NB4 (cell line): ENCODE measurements at regions not wholly inside any gene's neighbourhood (a gene's known extent, or its start where the extent isn't known, plus 50 kb on each side); places are given as distances from the start of the nearest gene placed in this dataset.
"Not testable (repeated sequence)": the region's sequence is repeated elsewhere in the genome, so short reads cannot be mapped to it uniquely, and the experiment has no call there.

Source experiments
- POLR2A ChIP-seq: IDR thresholded peaks from 2 replicates; pipeline ENCODE4 v1.6.1; 2011; ENCODE audit warnings: mild to moderate bottlenecking; ENCODE audit not compliant: insufficient read length; ENCODE audit errors: extremely low read depth
- TF ChIP-seq, protein P1 (sequence below): IDR thresholded peaks from one replicate; pipeline ENCODE4 v1.5.1; 2012; ENCODE audit warnings: low read depth, low read length

DNA sequence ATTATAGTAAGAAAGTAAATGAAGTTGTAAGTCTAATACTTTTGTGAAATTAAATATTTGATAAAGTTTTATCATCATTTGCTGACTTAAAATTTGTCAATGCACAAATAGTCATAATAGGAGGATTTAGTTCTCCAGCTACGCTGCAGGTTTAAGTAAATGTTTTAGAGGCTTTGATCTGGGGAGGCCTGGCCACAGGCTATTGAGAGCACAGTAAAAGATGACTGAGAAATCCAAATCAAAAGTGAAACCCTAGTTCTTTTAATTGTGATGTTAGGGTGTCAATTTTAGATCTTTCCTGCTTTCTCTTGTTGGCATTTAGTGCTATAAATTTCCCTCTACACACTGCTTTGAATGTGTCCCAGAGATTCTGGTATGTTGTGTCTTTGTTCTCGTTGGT lies 694.3 kb upstream of the ZNF385D start:
- TF ChIP-seq, protein P1, sequence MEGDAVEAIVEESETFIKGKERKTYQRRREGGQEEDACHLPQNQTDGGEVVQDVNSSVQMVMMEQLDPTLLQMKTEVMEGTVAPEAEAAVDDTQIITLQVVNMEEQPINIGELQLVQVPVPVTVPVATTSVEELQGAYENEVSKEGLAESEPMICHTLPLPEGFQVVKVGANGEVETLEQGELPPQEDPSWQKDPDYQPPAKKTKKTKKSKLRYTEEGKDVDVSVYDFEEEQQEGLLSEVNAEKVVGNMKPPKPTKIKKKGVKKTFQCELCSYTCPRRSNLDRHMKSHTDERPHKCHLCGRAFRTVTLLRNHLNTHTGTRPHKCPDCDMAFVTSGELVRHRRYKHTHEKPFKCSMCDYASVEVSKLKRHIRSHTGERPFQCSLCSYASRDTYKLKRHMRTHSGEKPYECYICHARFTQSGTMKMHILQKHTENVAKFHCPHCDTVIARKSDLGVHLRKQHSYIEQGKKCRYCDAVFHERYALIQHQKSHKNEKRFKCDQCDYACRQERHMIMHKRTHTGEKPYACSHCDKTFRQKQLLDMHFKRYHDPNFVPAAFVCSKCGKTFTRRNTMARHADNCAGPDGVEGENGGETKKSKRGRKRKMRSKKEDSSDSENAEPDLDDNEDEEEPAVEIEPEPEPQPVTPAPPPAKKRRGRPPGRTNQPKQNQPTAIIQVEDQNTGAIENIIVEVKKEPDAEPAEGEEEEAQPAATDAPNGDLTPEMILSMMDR = not testable (repeated sequence)
- TF ChIP-seq POLR2A = not testable (repeated sequence)
